HEK293 (cell line): ENCODE measurements at regions not wholly inside any gene's neighbourhood (a gene's known extent, or its start where the extent isn't known, plus 50 kb on each side); places are given as distances from the start of the nearest gene placed in this dataset.

Experiments used
- CTCF ChIA-PET: fragments of 350-600 bp; formaldehyde crosslinking; extraction: SDS; loops from one replicate; lab custom pipeline; 2021; ENCODE audit warnings: antibody characterized with exemption; lab: Yijun Ruan, JAX
- POLR2A ChIA-PET: fragments of 300-600 bp; formaldehyde crosslinking; extraction: SDS; loops from one replicate; lab custom pipeline; 2020; ENCODE audit warnings: antibody characterized with exemption, inconsistent platforms; lab: Yijun Ruan, JAX
- H3K27ac ChIP-seq: fragments of 200-500 bp; sonication (Bioruptor generic); 2 replicates; pipeline ENCODE4 v1.5.1; 2014; ENCODE audit warnings: low read depth, low read length, control low read depth, inconsistent platforms; ENCODE audit errors: extremely low read depth
- H3K36me3 ChIP-seq, 2 experiments: fragments of 200-500 bp in 1 of 2; sonication (Bioruptor generic) in 1 of 2; 1 replicate in 1 of 2; 2 replicates in 1 of 2; pipeline ENCODE4 v1.5.1; 2014 to 2017; ENCODE audit warnings: inconsistent platforms in 2 of 2, low read length in 2 of 2; ENCODE audit not compliant: control insufficient read depth in 2 of 2, insufficient read depth in 1 of 2
- H3K4me1 ChIP-seq: fragments of 200-500 bp; sonication (Bioruptor generic); 2 replicates; pipeline ENCODE4 v1.5.1; 2014; ENCODE audit warnings: mild to moderate bottlenecking, low read length, inconsistent platforms; ENCODE audit not compliant: control insufficient read depth, insufficient read depth
- H3K4me3 ChIP-seq: 2 replicates; pipeline ENCODE4 v1.5.1; 2011; ENCODE audit warnings: low read depth, mild to moderate bottlenecking, control low read depth, low read length, moderate library complexity
- H3K9me3 ChIP-seq: fragments of 200-500 bp; sonication (Bioruptor generic); 2 replicates; pipeline ENCODE4 v1.5.1; 2014; ENCODE audit warnings: low read depth, low read length, inconsistent platforms; ENCODE audit not compliant: control insufficient read depth, insufficient read depth
- CTCF ChIP-seq: fragments of 450-650 bp; formaldehyde crosslinking; IDR thresholded peaks from 2 replicates; pipeline ENCODE4 v1.5.1; 2016; ENCODE audit warnings: missing biosample characterization, missing genetic modification characterization
- GFI1B ChIP-seq: fragments of 450-650 bp; formaldehyde crosslinking; IDR thresholded peaks from 2 replicates; pipeline ENCODE4 v1.5.1; 2016; ENCODE audit warnings: missing biosample characterization, missing genetic modification characterization
- RBAK ChIP-seq: fragments of 450-650 bp; formaldehyde crosslinking; IDR thresholded peaks from 2 replicates; pipeline ENCODE4 v1.5.1; 2016; ENCODE audit warnings: missing biosample characterization, missing genetic modification characterization
- REPIN1 ChIP-seq: fragments of 450-650 bp; formaldehyde crosslinking; IDR thresholded peaks from 2 replicates; pipeline ENCODE4 v1.5.1; 2017; ENCODE audit warnings: missing biosample characterization, missing genetic modification characterization, low read depth
- TRIM28 ChIP-seq: IDR thresholded peaks from 2 replicates; pipeline ENCODE4 v1.6.1; 2011; ENCODE audit warnings: low read length, control low read depth, borderline replicate concordance
- ZBTB17 ChIP-seq: fragments of 450-650 bp; formaldehyde crosslinking; IDR thresholded peaks from 2 replicates; pipeline ENCODE4 v1.5.1; 2016; ENCODE audit warnings: missing biosample characterization, missing genetic modification characterization
- ZBTB20 ChIP-seq: fragments of 450-650 bp; formaldehyde crosslinking; IDR thresholded peaks from 2 replicates; pipeline ENCODE4 v1.5.1; 2016; ENCODE audit warnings: missing biosample characterization, missing genetic modification characterization
- ZBTB21 ChIP-seq: fragments of 450-650 bp; formaldehyde crosslinking; IDR thresholded peaks from 2 replicates; pipeline ENCODE4 v1.5.1; 2017; ENCODE audit warnings: missing biosample characterization, missing genetic modification characterization
- ZFHX2 ChIP-seq: fragments of 450-650 bp; formaldehyde crosslinking; conservative IDR thresholded peaks from 2 replicates; pipeline ENCODE4 v1.5.1; 2016; ENCODE audit warnings: missing biosample characterization, missing genetic modification characterization
- ZFP3 ChIP-seq: fragments of 450-650 bp; formaldehyde crosslinking; IDR thresholded peaks from 2 replicates; pipeline ENCODE4 v1.5.1; 2016; ENCODE audit warnings: low read depth, missing biosample characterization, missing genetic modification characterization
- ZFP41 ChIP-seq: fragments of 450-650 bp; formaldehyde crosslinking; IDR thresholded peaks from 2 replicates; pipeline ENCODE4 v1.5.1; 2016; ENCODE audit warnings: missing biosample characterization, missing genetic modification characterization, borderline replicate concordance
- ZNF16 ChIP-seq: fragments of 450-650 bp; formaldehyde crosslinking; IDR thresholded peaks from 2 replicates; pipeline ENCODE4 v1.5.1; 2016; ENCODE audit warnings: low read depth, missing biosample characterization, missing genetic modification characterization
- ZNF214 ChIP-seq: fragments of 450-650 bp; formaldehyde crosslinking; IDR thresholded peaks from 2 replicates; pipeline ENCODE4 v1.5.1; 2017; ENCODE audit warnings: missing biosample characterization, mild to moderate bottlenecking, missing genetic modification characterization, borderline replicate concordance
- ZNF426 ChIP-seq: fragments of 450-650 bp; formaldehyde crosslinking; IDR thresholded peaks from 2 replicates; pipeline ENCODE4 v1.5.1; 2017; ENCODE audit warnings: missing biosample characterization, missing genetic modification characterization, mild to moderate bottlenecking, inconsistent platforms, moderate library complexity
- ZNF544 ChIP-seq: fragments of 450-650 bp; formaldehyde crosslinking; IDR thresholded peaks from 2 replicates; pipeline ENCODE4 v1.5.0; 2017; ENCODE audit warnings: missing biosample characterization, missing genetic modification characterization
- ZNF571 ChIP-seq: fragments of 450-650 bp; formaldehyde crosslinking; IDR thresholded peaks from 2 replicates; pipeline ENCODE4 v1.5.0; 2017; ENCODE audit warnings: missing biosample characterization, missing genetic modification characterization
- ZNF580 ChIP-seq: fragments of 450-650 bp; formaldehyde crosslinking; IDR thresholded peaks from 2 replicates; pipeline ENCODE4 v1.5.1; 2016; ENCODE audit warnings: missing biosample characterization, missing genetic modification characterization
- ZNF645 ChIP-seq: fragments of 450-650 bp; formaldehyde crosslinking; IDR thresholded peaks from 2 replicates; pipeline ENCODE4; 2016; ENCODE audit warnings: missing biosample characterization, missing genetic modification characterization
- ZNF776 ChIP-seq: fragments of 450-650 bp; formaldehyde crosslinking; IDR thresholded peaks from 2 replicates; pipeline ENCODE4 v1.5.0; 2017; ENCODE audit warnings: missing biosample characterization, missing genetic modification characterization, borderline replicate concordance
- ZNF830 ChIP-seq: fragments of 450-650 bp; IDR thresholded peaks from 2 replicates; pipeline ENCODE4 v1.5.0; 2018; ENCODE audit warnings: missing biosample characterization, missing genetic modification characterization, low read depth, mild to moderate bottlenecking, moderate library complexity
- ZSCAN16 ChIP-seq: fragments of 450-650 bp; formaldehyde crosslinking; IDR thresholded peaks from 2 replicates; pipeline ENCODE4 v1.5.1; 2016; ENCODE audit warnings: missing biosample characterization, missing genetic modification characterization
- ZSCAN23 ChIP-seq: fragments of 450-650 bp; formaldehyde crosslinking; IDR thresholded peaks from 2 replicates; pipeline ENCODE4 v1.5.1; 2016; ENCODE audit warnings: missing biosample characterization, missing genetic modification characterization

GRCh38 chr18:59842947-59843346 is 56.8 kb upstream of the PMAIP1 start:
- Histone ChIP-seq H3K9me3 (no peaks in the 10 kb centered on the region), H3K4me1 (no peaks in the 10 kb centered on the region), H3K27ac (no peak overlapping the region), H3K36me3 (no peaks in the 10 kb centered on the region), H3K4me3 (no peak overlapping the region)
- POLR2A ChIA-PET, result no interaction called here
- TF ChIP-seq ZFP3 (tag by site-specific recombination) (no peak), RBAK (tag by site-specific recombination) (no peak), CTCF (no peak), ZNF830 (tag by site-specific recombination) (no peak), ZNF580 (tag by site-specific recombination) (no peak), ZSCAN23 (tag by site-specific recombination) (no peak), ZSCAN16 (tag by site-specific recombination) (no peak), ZBTB21 (tag by site-specific recombination) (no peak), ZNF544 (tag by site-specific recombination) (no peak), TRIM28 (no peak), ZNF16 (tag by site-specific recombination) (no peak), ZNF426 (tag by site-specific recombination) (no peak), ZNF214 (tag by site-specific recombination) (no peak)
- TF ChIP-seq, all 188 proteins: peak for 0
- CTCF ChIA-PET, result interaction anchor here (1.1 to 1.6 kb wide), 2 partner anchors 59 to 124 kb away, joined by 3 to 4 read pairs; no protein-coding TSS in a partner anchor

GRCh38 chr18:59839931-59840685 is 59.7 kb upstream of the PMAIP1 start:
- TF ChIP-seq ZBTB20 (tag by site-specific recombination), result no peak
- TF ChIP-seq ZNF830 (tag by site-specific recombination), result no peak
- no peak for TF ChIP-seq ZNF571 (tag by site-specific recombination)
- peak; percentile 45; the same call in 1 of the 2 replicates for TF ChIP-seq GFI1B (tag by site-specific recombination)
- TF ChIP-seq ZFHX2 (tag by site-specific recombination), result peak; percentile 50
- no peak for TF ChIP-seq REPIN1 (tag by site-specific recombination)
- no peak for TF ChIP-seq ZNF645
- TF ChIP-seq ZNF776 (tag by site-specific recombination), result 0 out of 2 replicates have a peak, but pooled peaks have one; percentile 71
- TF ChIP-seq ZFP41 (tag by site-specific recombination), result no peak
- 0 out of 2 replicates have a peak, but pooled peaks have one; percentile 12 for TF ChIP-seq ZBTB17 (tag by site-specific recombination)
- Histone ChIP-seq H3K9me3 (no peaks in the 10 kb centered on the region), H3K27ac (no peak overlapping the region), H3K4me3 (no peak overlapping the region), H3K36me3 (no peaks in the 10 kb centered on the region), H3K4me1 (peaks cover 7% of the 10 kb centered on the region)
- ChIA-PET POLR2A (interaction anchor here (1.0 to 4.2 kb wide), 3 partner anchors 60 to 65 kb away, joined by 3 to 55 read pairs (median 4); partner anchors contain the start of gene PMAIP1), CTCF (interaction anchor here (0.6 to 4.7 kb wide), 14 partner anchors 14 to 854 kb away, joined by 3 to 33 read pairs (median 5); partner anchors contain the start of gene PMAIP1)
